Spleen (tissue), 11 donors: ENCODE measurements at regions not wholly inside any gene's neighbourhood (a gene's known extent, or its start where the extent isn't known, plus 50 kb on each side); places are given as distances from the start of the nearest gene placed in this dataset.

Experiments used
- DNase-seq: peaks from one replicate; pipeline ENCODE4 v3.0.0-alpha.2; 2020
- H3K27ac ChIP-seq, 8 donors: fragments of 200-600 bp; sonication (generic) in 7 of 8; 1 replicate in 4 of 8; 2 replicates in 4 of 8; pipeline versions ENCODE4 v1.5.0 to v1.8.0; 2016 to 2021; ENCODE audit warnings: inconsistent platforms in 4 of 8, mild to moderate bottlenecking in 4 of 8, moderate library complexity in 1 of 8
- H3K27me3 ChIP-seq, 7 donors: fragments of 200-600 bp; sonication (generic) in 6 of 7; replicated peaks in 1 of 7; 1 replicate in 4 of 7; 2 replicates in 3 of 7; pipeline versions ENCODE4 v1.5.0 to v1.8.0; 2016 to 2021; ENCODE audit warnings: inconsistent platforms in 3 of 7, mild to moderate bottlenecking in 1 of 7
- H3K36me3 ChIP-seq, 6 donors: fragments of 200-600 bp; sonication (generic) in 5 of 6; 1 replicate in 4 of 6; 2 replicates in 2 of 6; pipeline versions ENCODE4 v1.5.0 to v1.8.0; 2016 to 2021; ENCODE audit warnings: inconsistent platforms in 2 of 6
- H3K4me1 ChIP-seq, 6 donors: fragments of 200-600 bp; sonication (generic) in 5 of 6; 1 replicate in 3 of 6; 2 replicates in 3 of 6; pipeline versions ENCODE4 v1.5.0 to v1.8.0; 2016 to 2021; ENCODE audit warnings: inconsistent platforms in 3 of 6
- H3K4me3 ChIP-seq, 8 donors: fragments of 200-600 bp; sonication (generic) in 7 of 8; 1 replicate in 4 of 8; 2 replicates in 4 of 8; pipeline versions ENCODE4 v1.5.0 to v1.8.0; 2016 to 2021; ENCODE audit warnings: inconsistent platforms in 4 of 8, mild to moderate bottlenecking in 4 of 8, moderate library complexity in 2 of 8
- H3K9me3 ChIP-seq, 8 donors: fragments of 200-600 bp; sonication (generic) in 7 of 8; 1 replicate in 4 of 8; 2 replicates in 4 of 8; pipeline versions ENCODE4 v1.5.0 to v1.8.0; 2016 to 2021; ENCODE audit warnings: inconsistent platforms in 4 of 8
- POLR2A ChIP-seq, 3 donors: fragments of 450-650 bp; IDR thresholded peaks; one replicate each; pipeline ENCODE4 v1.5.1; 2017; ENCODE audit warnings: antibody characterized with exemption in 3 of 3, mild to moderate bottlenecking in 1 of 3
- POLR2AphosphoS5 ChIP-seq, 3 donors: sonication (generic); formaldehyde crosslinking; IDR thresholded peaks; one replicate each; pipeline ENCODE4 v1.5.1; 2017; ENCODE audit warnings: antibody characterized with exemption in 3 of 3
- WGBS, 5 donors: extraction: QIAGEN DNeasy Blood & Tissue Kit in 3 of 5; methylation state at CpG; one replicate each; pipeline versions ENCODE4 v1.1.5 to v1.1.7; 2013 to 2018; 5-methylcytosine and 5-hydroxymethylcytosine counted together
- intact Hi-C: fragments of 100-400 bp; cut with DNase I; formaldehyde crosslinking; loops from one replicate; pipeline ENCODE4 v1.15.0; 2023; ENCODE audit warnings: low total_unique reads
- TF ChIP-seq, protein P1 (sequence below), 11 experiments: fragments of 200-600 bp in 7 of 11; fragments of 450-650 bp in 4 of 11; sonication (generic) in 4 of 11; IDR thresholded peaks in 8 of 11; conservative IDR thresholded peaks in 3 of 11; 1 replicate in 7 of 11; 2 replicates in 4 of 11; pipeline versions ENCODE4 v1.4.0 to v1.8.0; 2016 to 2021; ENCODE audit warnings: antibody characterized with exemption in 11 of 11, inconsistent platforms in 4 of 11, mild to moderate bottlenecking in 1 of 11
- donor health status: healthy with polysubstance abuse.
- donor health status: DM: no; HTN: no; CAD: no; lungs with moderate emphysema.
- donor health status: DM: no; HTN: no; CAD: no.
- donor health status: Bipolar disorder and iron deficiency.
- donor health status: healthy.
- donor health status: DM: no; HTN: no; CAD: no.
- donor health status: DM: yes; HTN: yes; CAD: no.

DNA sequence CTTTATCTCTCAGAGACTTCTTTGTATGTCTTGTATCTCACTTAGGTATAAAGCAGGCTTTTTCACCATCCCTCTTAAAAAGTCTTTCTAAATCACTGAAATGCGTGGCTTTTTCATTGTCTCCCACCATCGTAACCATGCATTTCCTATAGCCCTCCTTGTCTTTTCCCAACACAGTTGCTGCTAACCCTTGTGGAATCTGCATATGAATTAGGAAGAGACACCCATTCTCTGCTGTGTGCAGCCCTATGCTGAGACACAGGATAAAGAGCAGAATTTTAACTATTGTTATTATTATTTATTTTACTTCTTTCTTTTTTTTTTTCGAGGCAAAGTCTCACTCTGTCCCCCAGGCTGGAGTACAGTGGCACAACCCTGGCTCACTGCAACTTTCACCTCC is 804.3 kb upstream of the COBL start:
- Histone ChIP-seq H3K4me3 (no peak overlapping the region), H3K4me1 (no peaks in the 10 kb centered on the region), H3K27me3 (no peaks in the 10 kb centered on the region), H3K27ac (no peak overlapping the region), H3K9me3 (peaks cover 0 to 3% (median 0%) of the 10 kb centered on the region in 8 donors), H3K36me3 (no peaks in the 10 kb centered on the region)
- intact Hi-C loops = no loop called here
- no peak for DNase-seq
- WGBS, 5 donors = 38 to 51% (median 43%) methylated on average over 3 of the region's 3 CpGs
- TF ChIP-seq, protein P1, sequence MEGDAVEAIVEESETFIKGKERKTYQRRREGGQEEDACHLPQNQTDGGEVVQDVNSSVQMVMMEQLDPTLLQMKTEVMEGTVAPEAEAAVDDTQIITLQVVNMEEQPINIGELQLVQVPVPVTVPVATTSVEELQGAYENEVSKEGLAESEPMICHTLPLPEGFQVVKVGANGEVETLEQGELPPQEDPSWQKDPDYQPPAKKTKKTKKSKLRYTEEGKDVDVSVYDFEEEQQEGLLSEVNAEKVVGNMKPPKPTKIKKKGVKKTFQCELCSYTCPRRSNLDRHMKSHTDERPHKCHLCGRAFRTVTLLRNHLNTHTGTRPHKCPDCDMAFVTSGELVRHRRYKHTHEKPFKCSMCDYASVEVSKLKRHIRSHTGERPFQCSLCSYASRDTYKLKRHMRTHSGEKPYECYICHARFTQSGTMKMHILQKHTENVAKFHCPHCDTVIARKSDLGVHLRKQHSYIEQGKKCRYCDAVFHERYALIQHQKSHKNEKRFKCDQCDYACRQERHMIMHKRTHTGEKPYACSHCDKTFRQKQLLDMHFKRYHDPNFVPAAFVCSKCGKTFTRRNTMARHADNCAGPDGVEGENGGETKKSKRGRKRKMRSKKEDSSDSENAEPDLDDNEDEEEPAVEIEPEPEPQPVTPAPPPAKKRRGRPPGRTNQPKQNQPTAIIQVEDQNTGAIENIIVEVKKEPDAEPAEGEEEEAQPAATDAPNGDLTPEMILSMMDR (IDR thresholded peaks at IDR 0.05 in 8 of 11, conservative IDR thresholded peaks at IDR 0.05 in 3 of 11) = no peak
- no peak for TF ChIP-seq POLR2AphosphoS5 (IDR thresholded peaks at IDR 0.05)

DNA sequence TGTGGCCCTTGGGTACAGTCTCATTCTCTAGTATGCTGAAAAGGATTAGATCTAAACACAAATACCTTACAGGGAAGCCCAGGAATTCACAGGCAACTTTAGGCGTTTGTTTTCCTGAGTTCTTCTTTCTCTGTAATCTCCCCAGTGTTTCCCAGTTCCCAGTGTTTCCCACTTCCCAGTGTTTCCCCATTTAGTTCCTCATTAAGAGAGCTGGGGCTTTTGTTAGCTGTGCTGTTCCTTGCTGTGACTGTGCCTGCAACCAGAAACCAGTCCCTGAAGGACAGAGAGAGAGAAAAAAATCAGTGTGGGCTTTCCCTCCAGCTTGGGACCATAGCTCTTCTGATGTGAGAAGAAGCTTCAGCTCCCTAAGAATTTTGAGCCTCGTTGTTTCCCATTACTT is 802.9 kb upstream of the COBL start:
- no peaks in the 10 kb centered on the region for H3K36me3 ChIP-seq
- no peak overlapping the region for H3K27ac ChIP-seq
- H3K4me1 ChIP-seq = no peaks in the 10 kb centered on the region
- no peak for TF ChIP-seq POLR2A (IDR thresholded peaks at IDR 0.05)
- TF ChIP-seq, protein P1 (IDR thresholded peaks at IDR 0.05 in 8 of 11, conservative IDR thresholded peaks at IDR 0.05 in 3 of 11) = no peak
- no peak for TF ChIP-seq POLR2AphosphoS5 (IDR thresholded peaks at IDR 0.05)
- no peak overlapping the region for H3K4me3 ChIP-seq
- intact Hi-C loops = no loop called here
- DNase-seq = no peak
- peaks cover 0 to 3% (median 0%) of the 10 kb centered on the region in 8 donors for H3K9me3 ChIP-seq
- H3K27me3 ChIP-seq = no peaks in the 10 kb centered on the region
- WGBS, 5 donors = 13 to 18% (median 17%) methylated on average over 2 of the region's 2 CpGs

DNA sequence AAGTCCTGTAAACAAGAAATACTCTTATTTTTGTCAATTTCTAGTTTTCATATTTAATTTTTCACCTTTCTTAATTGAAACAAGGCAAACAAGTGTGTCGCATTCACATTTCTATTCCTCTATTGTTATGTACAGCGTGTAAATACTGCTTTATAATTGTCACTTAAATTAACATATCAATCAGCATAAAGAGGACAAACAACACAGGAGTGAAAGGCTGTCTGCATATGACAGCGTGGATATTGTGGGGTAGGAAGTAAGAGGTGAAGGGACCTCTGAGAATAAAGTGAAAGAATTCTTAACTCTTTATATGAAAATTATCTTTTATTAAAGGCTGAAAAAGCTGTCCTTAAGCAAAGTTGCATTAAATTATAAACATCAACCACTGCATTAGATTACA is 797.9 kb upstream of the COBL start:
- no peak overlapping the region for H3K27ac ChIP-seq
- TF ChIP-seq POLR2AphosphoS5 (IDR thresholded peaks at IDR 0.05) (no peak), POLR2A (IDR thresholded peaks at IDR 0.05) (no peak)
- TF ChIP-seq, protein P1 (IDR thresholded peaks at IDR 0.05 in 8 of 11, conservative IDR thresholded peaks at IDR 0.05 in 3 of 11) = no peak
- peaks cover 0 to 6% (median 0%) of the 10 kb centered on the region in 8 donors for H3K9me3 ChIP-seq
- 41 to 53% (median 48%) methylated on average over 3 of the region's 3 CpGs for WGBS, 5 donors
- no peaks in the 10 kb centered on the region for H3K36me3 ChIP-seq
- H3K4me1 ChIP-seq = no peaks in the 10 kb centered on the region
- H3K4me3 ChIP-seq = no peak overlapping the region
- DNase-seq = no peak
- no peaks in the 10 kb centered on the region for H3K27me3 ChIP-seq
- intact Hi-C loops = no loop called here

- TF ChIP-seq, protein P1 (IDR thresholded peaks at IDR 0.05 in 8 of 11, conservative IDR thresholded peaks at IDR 0.05 in 3 of 11) = no peak
- TF ChIP-seq POLR2A (IDR thresholded peaks at IDR 0.05) (no peak), POLR2AphosphoS5 (IDR thresholded peaks at IDR 0.05) (no peak)
- Histone ChIP-seq H3K4me1 (no peaks in the 10 kb centered on the region), H3K4me3 (no peak overlapping the region), H3K9me3 (peaks cover 0 to 6% (median 0%) of the 10 kb centered on the region in 8 donors), H3K27ac (no peak overlapping the region), H3K27me3 (no peaks in the 10 kb centered on the region), H3K36me3 (no peaks in the 10 kb centered on the region)
- intact Hi-C loops = no loop called here
- 1 to 17% (median 10%) methylated on average over 2 of the region's 2 CpGs for WGBS, 5 donors
- DNase-seq = no peak
Measured at GRCh38 chr7:52114056-52114455, 797.4 kb upstream of the COBL start.
